H1 (cell line): ENCODE measurements at regions not wholly inside any gene's neighbourhood (a gene's known extent, or its start where the extent isn't known, plus 50 kb on each side); places are given as distances from the start of the nearest gene placed in this dataset.

Experiments used
- BRCA1 ChIP-seq: IDR thresholded peaks from 2 replicates; pipeline ENCODE4 v1.6.1; 2012; ENCODE audit warnings: low read depth, low read length, improper control_type of control experiment
- CBX8 ChIP-seq: fragments of 300-800, 300-1000 bp; sonication (generic); IDR thresholded peaks from 2 replicates; pipeline ENCODE4 v1.7.1; 2016; ENCODE audit warnings: low read depth, low read length, borderline replicate concordance
- JUN ChIP-seq: IDR thresholded peaks from 2 replicates; pipeline ENCODE4 v1.6.1; 2011; ENCODE audit warnings: low read depth, mild to moderate bottlenecking, improper control_type of control experiment, low read length
- RXRA ChIP-seq: IDR thresholded peaks from 2 replicates; pipeline ENCODE4 v1.6.1; 2011; ENCODE audit warnings: low read depth, mild to moderate bottlenecking, low read length, moderate library complexity; ENCODE audit not compliant: insufficient read depth
- SUZ12 ChIP-seq: fragments of 200-600 bp; sonication (generic); IDR thresholded peaks from 2 replicates; pipeline ENCODE4 v1.6.1; 2012; ENCODE audit warnings: mild to moderate bottlenecking, inconsistent platforms, low read length, moderate library complexity, mixed read lengths
- TAF7 ChIP-seq: optimal IDR thresholded peaks from 2 replicates; pipeline ENCODE3; 2011; ENCODE audit warnings: low read depth, mild to moderate bottlenecking, inconsistent platforms, low read length, moderate library complexity, borderline replicate concordance
- TCF12 ChIP-seq: IDR thresholded peaks from 2 replicates; pipeline ENCODE4 v1.6.1; 2011; ENCODE audit warnings: low read depth, mild to moderate bottlenecking, low read length

GRCh38 chr4:53861856-53862610 is 202.4 kb downstream of the CHIC2 start (continued):
- TF ChIP-seq JUN = no peak
- no peak for TF ChIP-seq CBX8
- TF ChIP-seq TAF7 = no peak
- TF ChIP-seq SUZ12 = no peak
- no peak for TF ChIP-seq BRCA1
- no peak for TF ChIP-seq TCF12
- TF ChIP-seq RXRA = no peak
